SK-N-SH (cell line): ENCODE measurements at regions not wholly inside any gene's neighbourhood (a gene's known extent, or its start where the extent isn't known, plus 50 kb on each side); places are given as distances from the start of the nearest gene placed in this dataset.

Source experiments
- CHD2 ChIP-seq: fragments of 150-350 bp; IDR thresholded peaks from 2 replicates; pipeline ENCODE4 v1.6.1; 2018; ENCODE audit warnings: low read length; ENCODE audit not compliant: partially characterized antibody
- EP300 ChIP-seq, 2 experiments: IDR thresholded peaks; 2 replicates each; pipeline versions ENCODE4 v1.4.0 to v1.6.1; 2012; ENCODE audit warnings: borderline replicate concordance in 1 of 2, low read depth in 1 of 2, low read length in 1 of 2
- FOSL2 ChIP-seq: IDR thresholded peaks from 2 replicates; pipeline ENCODE4 v1.4.0; 2012; ENCODE audit warnings: low read depth, mild to moderate bottlenecking, moderate library complexity, borderline replicate concordance
- FOXJ3 ChIP-seq: sonication (generic); formaldehyde crosslinking; IDR thresholded peaks from 2 replicates; pipeline ENCODE4 v1.5.1; 2020; ENCODE audit warnings: mild to moderate bottlenecking, missing genetic modification reagents
- FOXM1 ChIP-seq: IDR thresholded peaks from 2 replicates; pipeline ENCODE4 v1.4.0; 2012; ENCODE audit warnings: low read depth, mild to moderate bottlenecking
- GATA2 ChIP-seq: sonication (generic); formaldehyde crosslinking; IDR thresholded peaks from 2 replicates; pipeline ENCODE4 v1.5.0; 2020; ENCODE audit warnings: mild to moderate bottlenecking, missing genetic modification reagents
- IRF3 ChIP-seq: fragments of 150-350 bp; IDR thresholded peaks from 2 replicates; pipeline ENCODE4 v1.6.1; 2016; ENCODE audit warnings: mild to moderate bottlenecking, low read depth, low read length
- JUND ChIP-seq: IDR thresholded peaks from 2 replicates; pipeline ENCODE4 v1.4.0; 2012
- MAX ChIP-seq: IDR thresholded peaks from 2 replicates; pipeline ENCODE4 v1.4.0; 2012; ENCODE audit warnings: low read depth
- MEF2A ChIP-seq: IDR thresholded peaks from 2 replicates; pipeline ENCODE4 v1.4.0; 2012; ENCODE audit warnings: low read depth, borderline replicate concordance
- MXI1 ChIP-seq: IDR thresholded peaks from 2 replicates; pipeline ENCODE4 v1.6.1; 2012; ENCODE audit warnings: mild to moderate bottlenecking, low read depth, low read length, improper control_type of control experiment
- PBX3 ChIP-seq: IDR thresholded peaks from 2 replicates; pipeline ENCODE4; 2012
- REST ChIP-seq: IDR thresholded peaks from 2 replicates; pipeline ENCODE4 v1.6.1; 2012; ENCODE audit warnings: mild to moderate bottlenecking, low read depth, low read length, moderate library complexity
- SIN3A ChIP-seq: IDR thresholded peaks from 2 replicates; pipeline ENCODE4 v1.6.1; 2012; ENCODE audit warnings: low read depth, mild to moderate bottlenecking, low read length, moderate library complexity, borderline replicate concordance
- SMC3 ChIP-seq: IDR thresholded peaks from 2 replicates; pipeline ENCODE4 v1.6.1; 2012; ENCODE audit warnings: low read depth, low read length, improper control_type of control experiment
- TEAD4 ChIP-seq: IDR thresholded peaks from 2 replicates; pipeline ENCODE4 v1.4.0; 2012; ENCODE audit warnings: mild to moderate bottlenecking, borderline replicate concordance; ENCODE audit not compliant: insufficient read depth
- USF1 ChIP-seq: IDR thresholded peaks from 2 replicates; pipeline ENCODE4 v1.4.0; 2012; ENCODE audit warnings: low read depth, borderline replicate concordance

- no peak for TF ChIP-seq USF1
- TF ChIP-seq FOSL2, result peak; percentile 55; the same call in 1 of the 2 replicates
- no peak for TF ChIP-seq SIN3A
- peak; percentile 32; the same call in 1 of the 2 replicates for TF ChIP-seq JUND
- peak; percentile 29; the same call in 1 of the 2 replicates for TF ChIP-seq MAX
- no peak for TF ChIP-seq GATA2 (CRISPR knock-in tag)
- peak; percentile 61 for TF ChIP-seq PBX3
- TF ChIP-seq TEAD4, result peak; percentile 62; the same call in 1 of the 2 replicates
- 0 out of 2 replicates have a peak, but pooled peaks have one; percentile 71 for TF ChIP-seq MEF2A
- 0 out of 2 replicates have a peak, but pooled peaks have one; percentile 71 for TF ChIP-seq FOXM1
- TF ChIP-seq CHD2, result no peak
- TF ChIP-seq EP300 (IDR thresholded peaks at IDR 0.05; ENCODE audit: borderline replicate concordance in 1 of 2, low read depth in 1 of 2, low read length in 1 of 2), result peak in 1 of 2 experiments; percentile 71; a peak in 2 of 4 replicates
- TF ChIP-seq FOXJ3, result no peak
- no peak for TF ChIP-seq SMC3
- no peak for TF ChIP-seq IRF3
- TF ChIP-seq REST, result no peak
- no peak for TF ChIP-seq MXI1
These were observed 167.1 kb downstream of the LYPLAL1 start (continued) for GRCh38 chr1:219340796-219341195.
